HG02763 (cell line): ENCODE measurements at regions not wholly inside any gene's neighbourhood (a gene's known extent, or its start where the extent isn't known, plus 50 kb on each side); places are given as distances from the start of the nearest gene placed in this dataset.

Source experiments
- ATAC-seq: cut with Tn5 transposase; IDR thresholded peaks from one replicate; pipeline ENCODE4 v1.9.1; 2021; ENCODE audit warnings: mild to moderate bottlenecking, moderate library complexity; ENCODE audit not compliant: unreplicated experiment

GRCh38 chr11:28659716-28660348, 551.6 kb downstream of the METTL15 start:
- no peak for ATAC-seq

- no peak for ATAC-seq
Measured at GRCh38 chr11:28657378-28658030, 549.3 kb downstream of the METTL15 start.

- no peak for ATAC-seq
Measured at GRCh38 chr11:28654191-28654590, 546.0 kb downstream of the METTL15 start.

GRCh38 chr11:28649922-28650321, 541.7 kb downstream of the METTL15 start:
- no peak for ATAC-seq

GRCh38 chr11:28636566-28636965, 528.4 kb downstream of the METTL15 start:
- ATAC-seq = no peak

GRCh38 chr11:28636033-28636432, 527.8 kb downstream of the METTL15 start:
- no peak for ATAC-seq

GRCh38 chr11:28632338-28632737, 524.1 kb downstream of the METTL15 start:
- ATAC-seq = no peak

GRCh38 chr11:28631148-28631547, 523.0 kb downstream of the METTL15 start:
- no peak for ATAC-seq

GRCh38 chr11:28629235-28629634, 521.0 kb downstream of the METTL15 start:
- ATAC-seq = no peak

GRCh38 chr11:28628412-28628811, 520.2 kb downstream of the METTL15 start:
- no peak for ATAC-seq

GRCh38 chr11:28627690-28628255, 519.6 kb downstream of the METTL15 start:
- ATAC-seq = no peak

- no peak for ATAC-seq
Measured at GRCh38 chr11:28625532-28625931, 517.3 kb downstream of the METTL15 start.

GRCh38 chr11:28621753-28622152, 513.6 kb downstream of the METTL15 start:
- ATAC-seq = no peak

- no peak for ATAC-seq
Measured at GRCh38 chr11:28619846-28620540, 511.8 kb downstream of the METTL15 start.

GRCh38 chr11:28618416-28618815, 510.2 kb downstream of the METTL15 start:
- ATAC-seq = no peak

GRCh38 chr11:28616160-28616965, 508.2 kb downstream of the METTL15 start:
- ATAC-seq = no peak

- no peak for ATAC-seq
Measured at GRCh38 chr11:28615542-28615941, 507.4 kb downstream of the METTL15 start.

GRCh38 chr11:28606930-28607329, 498.7 kb downstream of the METTL15 start:
- no peak for ATAC-seq

- no peak for ATAC-seq
Measured at GRCh38 chr11:28599656-28600055, 491.5 kb downstream of the METTL15 start.

GRCh38 chr11:28598531-28598930, 490.3 kb downstream of the METTL15 start:
- ATAC-seq = no peak

GRCh38 chr11:28596816-28597215, 488.6 kb downstream of the METTL15 start:
- ATAC-seq = no peak
